K562 (cell line): ENCODE measurements at regions not wholly inside any gene's neighbourhood (a gene's known extent, or its start where the extent isn't known, plus 50 kb on each side); places are given as distances from the start of the nearest gene placed in this dataset.

Experiments used
- ATAC-seq: fragments of 200-7000 bp; cut with Tn5 transposase; 3 replicates; pipeline ENCODE4 v1.9.1; 2020; ENCODE audit warnings: moderate library complexity
- BruUV-seq: library from RNA; stranded (reverse); fragments of 400-500 nt; replicated peaks from 2 replicates; lab custom pipeline; 2021; lab: Mats Ljungman, UMichigan
- CTCF ChIA-PET: fragments of 300-600 bp; formaldehyde crosslinking; extraction: SDS; loops from one replicate; lab custom pipeline; 2021; ENCODE audit warnings: low intra/inter-chr PET ratio; lab: Yijun Ruan, JAX
- POLR2A ChIA-PET: fragments of 300-600, 350-650 bp; sonication (Branson Sonifier 250); formaldehyde crosslinking; extraction: SDS; loops from one replicate; lab custom pipeline; 2021; ENCODE audit warnings: antibody characterized with exemption, inconsistent platforms; lab: Yijun Ruan, JAX
- DNase-seq, 4 experiments: peaks; one replicate each; pipeline versions ENCODE4 v3.0.0 to v3.0.0-alpha.2; 2011 to 2018; ENCODE audit warnings: low spot score in 3 of 4, mixed read lengths in 3 of 4; ENCODE audit errors: extremely low read depth in 1 of 4
- FAIRE-seq: peaks from 2 replicates; lab custom pipeline; 2011; peaks lifted over from hg19 to GRCh38; lab: Jason Lieb, UNC
- H2AFZ ChIP-seq: 2 replicates; pipeline ENCODE4 v1.6.0; 2011; ENCODE audit warnings: low read depth, low read length, control low read depth, inconsistent platforms
- H3K27ac ChIP-seq: fragments of 200-600 bp; 3 replicates; pipeline ENCODE4 v1.8.0; 2011; ENCODE audit warnings: low read depth, mild to moderate bottlenecking, control low read depth, inconsistent platforms, low read length, moderate library complexity, mixed read lengths; ENCODE audit errors: extremely low read depth
- H3K27me3 ChIP-seq, 2 experiments: fragments of 300-600 bp in 1 of 2; 2 replicates in 1 of 2; 3 replicates in 1 of 2; pipeline versions ENCODE4 v1.6.0 to v1.8.0; 2011; ENCODE audit warnings: inconsistent platforms in 2 of 2, low read length in 2 of 2, mild to moderate bottlenecking in 1 of 2, mixed read lengths in 1 of 2, moderate library complexity in 1 of 2; ENCODE audit not compliant: control insufficient read depth in 2 of 2, insufficient read depth in 2 of 2
- H3K36me3 ChIP-seq: fragments of 300-600 bp; 3 replicates; pipeline ENCODE4 v1.8.0; 2011; ENCODE audit warnings: mild to moderate bottlenecking, low read length, inconsistent platforms; ENCODE audit not compliant: control insufficient read depth, insufficient read depth
- H3K4me1 ChIP-seq, 2 experiments: fragments of 200-600 bp in 1 of 2; replicated peaks in 1 of 2; 2 replicates in 1 of 2; 3 replicates in 1 of 2; pipeline versions ENCODE4 v1.5.1 to v1.8.0; 2011; ENCODE audit warnings: inconsistent platforms in 2 of 2, low read length in 2 of 2, mild to moderate bottlenecking in 1 of 2, mixed read lengths in 1 of 2, moderate library complexity in 1 of 2; ENCODE audit not compliant: control insufficient read depth in 2 of 2, insufficient read depth in 2 of 2
- H3K4me2 ChIP-seq: 2 replicates; pipeline ENCODE4 v1.6.1; 2011; ENCODE audit warnings: low read length, control low read depth, inconsistent platforms, mixed read lengths; ENCODE audit not compliant: insufficient read depth
- H3K4me3 ChIP-seq: fragments of 200-600 bp; sonication (generic), shearing (Covaris generic); 2 replicates; pipeline ENCODE4 v1.5.1; 2016; ENCODE audit warnings: control low read depth, inconsistent platforms
- H3K79me2 ChIP-seq: fragments of 200-600 bp; 3 replicates; pipeline ENCODE4 v1.8.0; 2011; ENCODE audit warnings: low read length, inconsistent platforms; ENCODE audit not compliant: control insufficient read depth, insufficient read depth
- H3K9ac ChIP-seq, 2 experiments: 2 replicates each; pipeline versions ENCODE4 v1.6.0 to v1.6.1; 2011; ENCODE audit warnings: low read depth in 2 of 2, low read length in 2 of 2, control low read depth in 1 of 2, inconsistent platforms in 1 of 2, mild to moderate bottlenecking in 1 of 2, mixed read lengths in 1 of 2; ENCODE audit not compliant: insufficient read depth in 1 of 2
- H3K9me1 ChIP-seq: one replicate; pipeline ENCODE4 v1.6.0; 2011; ENCODE audit warnings: inconsistent platforms, mild to moderate bottlenecking, low read length, moderate library complexity; ENCODE audit not compliant: control insufficient read depth, insufficient read depth
- H3K9me3 ChIP-seq: replicated peaks from 2 replicates; pipeline ENCODE4 v1.5.1; 2011; ENCODE audit warnings: low read depth, low read length, inconsistent platforms; ENCODE audit not compliant: control insufficient read depth, insufficient read depth
- H4K20me1 ChIP-seq: replicated peaks from 2 replicates; pipeline ENCODE4 v1.6.1; 2011; ENCODE audit warnings: low read length, inconsistent platforms, mixed read lengths; ENCODE audit not compliant: control insufficient read depth, insufficient read depth
- HNRNPL ChIP-seq: fragments of 200-400 bp; formaldehyde crosslinking; IDR thresholded peaks from 2 replicates; pipeline ENCODE4 v1.6.1; 2017; ENCODE audit warnings: low read depth, mild to moderate bottlenecking, low read length
- HNRNPLL ChIP-seq: fragments of 200-400 bp; formaldehyde crosslinking; IDR thresholded peaks from 2 replicates; pipeline ENCODE4 v1.6.1; 2017; ENCODE audit warnings: low read length, low read depth, mild to moderate bottlenecking; ENCODE audit not compliant: poor library complexity, severe bottlenecking
- MAFK ChIP-seq: IDR thresholded peaks from 2 replicates; pipeline ENCODE4 v1.6.1; 2011; ENCODE audit warnings: low read length, improper control_type of control experiment
- MEF2D ChIP-seq: conservative IDR thresholded peaks from 2 replicates; pipeline ENCODE4 v1.6.1; 2016; ENCODE audit warnings: low read depth, missing genetic modification characterization, missing compliant biosample characterization
- MTF1 ChIP-seq: fragments of 250-450 bp; sonication (Bioruptor Pico); IDR thresholded peaks from 2 replicates; pipeline ENCODE4 v1.9.0; 2021; ENCODE audit warnings: moderate library complexity, mild to moderate bottlenecking, inconsistent platforms, borderline replicate concordance
- POLR2B ChIP-seq: fragments of 450-650 bp; IDR thresholded peaks from 2 replicates; pipeline ENCODE4 v1.6.1; 2018; ENCODE audit warnings: low read depth; ENCODE audit not compliant: partially characterized antibody
- STAT5B ChIP-seq: fragments of 250-450 bp; sonication (Bioruptor Pico); IDR thresholded peaks from 2 replicates; pipeline ENCODE4 v1.8.0; 2021; ENCODE audit warnings: mild to moderate bottlenecking, inconsistent platforms
- STAT6 ChIP-seq: sonication (generic); formaldehyde crosslinking; IDR thresholded peaks from 2 replicates; pipeline ENCODE4 v1.8.1; 2023; ENCODE audit warnings: mild to moderate bottlenecking, missing genetic modification reagents
- ZNF431 ChIP-seq: sonication (generic); formaldehyde crosslinking; IDR thresholded peaks from 2 replicates; pipeline ENCODE4 v1.8.0; 2022; ENCODE audit warnings: mild to moderate bottlenecking, missing genetic modification reagents
- ZNF589 ChIP-seq: fragments of 200-800 bp; sonication (Bioruptor generic); IDR thresholded peaks from 2 replicates; pipeline ENCODE4 v1.6.1; 2016; ENCODE audit warnings: low read depth, missing genetic modification characterization, missing compliant biosample characterization
- ZNF785 ChIP-seq: fragments of 250-450 bp; sonication (Bioruptor Pico); IDR thresholded peaks from 2 replicates; pipeline ENCODE4 v1.4.0; 2020; ENCODE audit warnings: mild to moderate bottlenecking
- WGBS: fragments of 100-300 bp; shearing (Covaris generic); methylation state at CpG from one replicate; pipeline ENCODE4 v1.1.6; 2016; ENCODE audit warnings: low coverage, mixed read lengths; ENCODE audit not compliant: insufficient coverage; ENCODE audit errors: missing lambda C conversion rate; 5-methylcytosine and 5-hydroxymethylcytosine counted together
- in situ Hi-C: fragments of 300-500 bp; cut with MboI; formaldehyde crosslinking; loops from 4 replicates; pipeline ENCODE4 v1.15.0; 2018; ENCODE audit warnings: inconsistent platforms, mixed read lengths
- intact Hi-C: fragments of 100-400 bp; cut with micrococcal nuclease; formaldehyde crosslinking; loops from 2 replicates; pipeline ENCODE4 v1.14.2; 2022
- TF ChIP-seq, protein P1 (sequence below): fragments of 450-650 bp; IDR thresholded peaks from 2 replicates; pipeline ENCODE4 v1.6.1; 2016

DNA sequence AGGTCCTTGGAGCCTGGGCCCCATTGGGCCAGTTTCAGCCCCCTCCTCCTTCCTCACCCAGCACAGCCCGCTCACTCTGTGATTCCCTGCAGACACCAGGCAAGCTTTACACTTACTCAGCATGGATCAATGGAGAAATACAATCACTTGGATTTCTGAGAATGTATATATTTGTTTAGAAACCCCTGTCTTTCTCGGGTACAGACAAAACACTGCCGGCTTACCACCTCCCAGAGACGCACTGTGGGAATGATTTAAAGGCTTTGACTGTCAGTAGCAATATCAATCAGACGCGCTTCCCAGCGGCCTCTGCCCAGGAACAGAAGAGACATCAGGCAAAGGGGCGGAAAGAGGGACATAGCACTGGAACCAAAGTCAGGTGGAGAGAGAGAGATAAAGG, 186.5 kb downstream of the MAFB start:
- POLR2A ChIA-PET, result interaction anchor here (0.7 to 0.8 kb wide), 2 partner anchors 21 to 50 kb away, joined by 3 to 4 read pairs; no protein-coding TSS in a partner anchor
- CTCF ChIA-PET, result no interaction called here
- Histone ChIP-seq H3K9me1 (no peaks in the 10 kb centered on the region), H3K27me3 (no peaks in the 10 kb centered on the region), H3K4me3 (no peak overlapping the region), H3K36me3 (no peaks in the 10 kb centered on the region), H3K27ac (no peak overlapping the region), H3K79me2 (no peaks in the 10 kb centered on the region), H3K9ac (no peak overlapping the region), H4K20me1 (no peaks in the 10 kb centered on the region), H3K9me3 (no peaks in the 10 kb centered on the region), H3K4me1 (peaks cover 6% of the 10 kb centered on the region in 2 experiments; a peak in 4 of 5 replicates), H2AFZ (no peak overlapping the region), H3K4me2 (no peak overlapping the region)
- no peak for ATAC-seq
- TF ChIP-seq HNRNPLL (no peak), STAT5B (CRISPR knock-in tag) (no peak), ZNF589 (CRISPR knock-in tag) (no peak), ZNF785 (CRISPR knock-in tag) (no peak), MAFK (no peak)
- TF ChIP-seq, protein P1, sequence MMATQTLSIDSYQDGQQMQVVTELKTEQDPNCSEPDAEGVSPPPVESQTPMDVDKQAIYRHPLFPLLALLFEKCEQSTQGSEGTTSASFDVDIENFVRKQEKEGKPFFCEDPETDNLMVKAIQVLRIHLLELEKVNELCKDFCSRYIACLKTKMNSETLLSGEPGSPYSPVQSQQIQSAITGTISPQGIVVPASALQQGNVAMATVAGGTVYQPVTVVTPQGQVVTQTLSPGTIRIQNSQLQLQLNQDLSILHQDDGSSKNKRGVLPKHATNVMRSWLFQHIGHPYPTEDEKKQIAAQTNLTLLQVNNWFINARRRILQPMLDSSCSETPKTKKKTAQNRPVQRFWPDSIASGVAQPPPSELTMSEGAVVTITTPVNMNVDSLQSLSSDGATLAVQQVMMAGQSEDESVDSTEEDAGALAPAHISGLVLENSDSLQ, result no peak
- intact Hi-C loops (no loop called here), in situ Hi-C loops (no loop called here)
- DNase-seq, result no peak
- 2% methylated on average over 8 of the region's 8 CpGs for WGBS
- FAIRE-seq, result no peak
- BruUV-seq, result no TSS peak

- no peaks in the 10 kb centered on the region for H3K9me3 ChIP-seq
- no peak overlapping the region for H2AFZ ChIP-seq
- H3K9ac ChIP-seq, result no peak overlapping the region
- intact Hi-C loops (no loop called here), in situ Hi-C loops (no loop called here)
- H3K79me2 ChIP-seq, result no peaks in the 10 kb centered on the region
- ChIA-PET CTCF (no interaction called here), POLR2A (no interaction called here)
- DNase-seq, result no peak
- no TSS peak for BruUV-seq
- no peak for ATAC-seq
- no peak for FAIRE-seq
- H3K36me3 ChIP-seq, result no peaks in the 10 kb centered on the region
- H3K4me2 ChIP-seq, result no peak overlapping the region
- no peaks in the 10 kb centered on the region for H3K27me3 ChIP-seq
- H3K9me1 ChIP-seq, result no peaks in the 10 kb centered on the region
- 16% methylated on average over 2 of the region's 2 CpGs for WGBS
- no peak overlapping the region for H3K27ac ChIP-seq
- no peak overlapping the region for H3K4me3 ChIP-seq
- no peaks in the 10 kb centered on the region for H4K20me1 ChIP-seq
- H3K4me1 ChIP-seq, result peaks cover 2 to 6% of the 10 kb centered on the region in 2 experiments; a peak in 4 of 5 replicates
- TF ChIP-seq MEF2D (no peak), ZNF431 (CRISPR knock-in tag) (no peak), MTF1 (CRISPR knock-in tag) (no peak), POLR2B (no peak), HNRNPL (no peak), STAT6 (CRISPR knock-in tag) (no peak)
Measured at GRCh38 chr20:40499391-40499790, 189.6 kb downstream of the MAFB start.
